WERI-Rb-1 (cell line): ENCODE measurements at regions not wholly inside any gene's neighbourhood (a gene's known extent, or its start where the extent isn't known, plus 50 kb on each side); places are given as distances from the start of the nearest gene placed in this dataset.

Source experiments
- DNase-seq: peaks from one replicate; pipeline ENCODE4 v3.0.0-alpha.2; 2020
- H3K27ac ChIP-seq: fragments of 250-450 bp; sonication (Bioruptor Pico); 2 replicates; pipeline ENCODE4 v1.5.1; 2020; ENCODE audit warnings: mild to moderate bottlenecking, moderate library complexity
- H3K27me3 ChIP-seq: fragments of 250-450 bp; sonication (Bioruptor Pico); 2 replicates; pipeline ENCODE4 v1.5.1; 2021; ENCODE audit warnings: mild to moderate bottlenecking, low read depth, moderate library complexity; ENCODE audit not compliant: insufficient read depth, severe bottlenecking
- H3K36me3 ChIP-seq: fragments of 250-450 bp; sonication (Bioruptor Pico); 2 replicates; pipeline ENCODE4 v1.5.1; 2020; ENCODE audit warnings: mild to moderate bottlenecking, moderate library complexity
- H3K4me3 ChIP-seq: 2 replicates; pipeline ENCODE4 v1.5.1; 2011; ENCODE audit warnings: low read depth, mild to moderate bottlenecking, control low read depth, low read length
- H3K9me3 ChIP-seq: fragments of 250-450 bp; sonication (Bioruptor Pico); 2 replicates; pipeline ENCODE4 v1.5.1; 2021; ENCODE audit warnings: mild to moderate bottlenecking, moderate library complexity; ENCODE audit not compliant: severe bottlenecking
- CTCF ChIP-seq: IDR thresholded peaks from 2 replicates; pipeline ENCODE4 v1.5.1; 2011; ENCODE audit warnings: low read depth, mild to moderate bottlenecking, control low read depth, inconsistent platforms, low read length

GRCh38 chr9:18233311-18233710, 240.6 kb upstream of the ADAMTSL1 start:
- no peaks in the 10 kb centered on the region for H3K9me3 ChIP-seq
- no peak overlapping the region for H3K4me3 ChIP-seq
- no peak overlapping the region for H3K27ac ChIP-seq
- H3K27me3 ChIP-seq = no peaks in the 10 kb centered on the region
- DNase-seq = no peak
- no peaks in the 10 kb centered on the region for H3K36me3 ChIP-seq
- no peak for TF ChIP-seq CTCF

GRCh38 chr9:18233776-18234445, 240.0 kb upstream of the ADAMTSL1 start:
- no peaks in the 10 kb centered on the region for H3K36me3 ChIP-seq
- H3K9me3 ChIP-seq = no peaks in the 10 kb centered on the region
- H3K27me3 ChIP-seq = no peaks in the 10 kb centered on the region
- H3K27ac ChIP-seq = no peak overlapping the region
- H3K4me3 ChIP-seq = no peak overlapping the region
- no peak for DNase-seq
- no peak for TF ChIP-seq CTCF

- TF ChIP-seq CTCF = no peak
- Histone ChIP-seq H3K27ac (no peak overlapping the region), H3K27me3 (no peaks in the 10 kb centered on the region), H3K4me3 (no peak overlapping the region), H3K36me3 (no peaks in the 10 kb centered on the region), H3K9me3 (no peaks in the 10 kb centered on the region)
- no peak for DNase-seq
Measured at GRCh38 chr9:18235181-18235908, 238.6 kb upstream of the ADAMTSL1 start.

- no peak for TF ChIP-seq CTCF
Measured at GRCh38 chr9:18236336-18236735, 237.6 kb upstream of the ADAMTSL1 start.

GRCh38 chr9:18237776-18238175, 236.2 kb upstream of the ADAMTSL1 start:
- Histone ChIP-seq H3K9me3 (no peaks in the 10 kb centered on the region), H3K27ac (no peak overlapping the region), H3K27me3 (no peaks in the 10 kb centered on the region), H3K4me3 (no peak overlapping the region), H3K36me3 (no peaks in the 10 kb centered on the region)
- DNase-seq = no peak
- 0 out of 2 replicates have a peak, but pooled peaks have one; percentile 11 for TF ChIP-seq CTCF

More at GRCh38 chr9:18236336-18236735, 237.6 kb upstream of the ADAMTSL1 start:
- H3K4me3 ChIP-seq = no peak overlapping the region
- no peaks in the 10 kb centered on the region for H3K27me3 ChIP-seq
- H3K27ac ChIP-seq = no peak overlapping the region
- no peaks in the 10 kb centered on the region for H3K9me3 ChIP-seq
- H3K36me3 ChIP-seq = no peaks in the 10 kb centered on the region
- DNase-seq = no peak
